ENCODE measurements at regions not wholly inside any gene's neighbourhood (a gene's known extent, or its start where the extent isn't known, plus 50 kb on each side); places are given as distances from the start of the nearest gene placed in this dataset.

- no peaks in the 10 kb centered on the region for H3K36me3 ChIP-seq
- no peak overlapping the region for H3K27ac ChIP-seq
- no peak for DNase-seq
- H3K9me3 ChIP-seq: no peaks in the 10 kb centered on the region
- no peaks in the 10 kb centered on the region for H3K4me1 ChIP-seq
- no peak for TF ChIP-seq CTCF (IDR thresholded peaks at IDR 0.05)
- no peaks in the 10 kb centered on the region for H3K27me3 ChIP-seq
- H3K4me3 ChIP-seq: no peak overlapping the region
- intact Hi-C loops (cut with DNase I; ENCODE audit: low total_unique reads): no loop called here
These were observed 111.7 kb upstream of the NR2F2 start for GRCh38 chr15:96218623-96219455.

GRCh38 chr15:96219681-96220080, 110.8 kb upstream of the NR2F2 start:
- Histone ChIP-seq H3K27ac (no peak overlapping the region), H3K27me3 (no peaks in the 10 kb centered on the region), H3K4me3 (no peak overlapping the region), H3K4me1 (no peaks in the 10 kb centered on the region), H3K36me3 (no peaks in the 10 kb centered on the region), H3K9me3 (no peaks in the 10 kb centered on the region)
- no peak for TF ChIP-seq CTCF (IDR thresholded peaks at IDR 0.05)
- DNase-seq: no peak
- intact Hi-C loops (cut with DNase I; ENCODE audit: low total_unique reads): no loop called here

GRCh38 chr15:96220657-96221056, 109.8 kb upstream of the NR2F2 start:
- H3K27me3 ChIP-seq: no peaks in the 10 kb centered on the region
- no peaks in the 10 kb centered on the region for H3K4me1 ChIP-seq
- intact Hi-C loops (cut with DNase I; ENCODE audit: low total_unique reads): no loop called here
- no peak for DNase-seq
- H3K9me3 ChIP-seq: no peaks in the 10 kb centered on the region
- H3K27ac ChIP-seq: no peak overlapping the region
- no peak for TF ChIP-seq CTCF (IDR thresholded peaks at IDR 0.05)
- no peak overlapping the region for H3K4me3 ChIP-seq
- no peaks in the 10 kb centered on the region for H3K36me3 ChIP-seq

- H3K27ac ChIP-seq: no peak overlapping the region
- H3K36me3 ChIP-seq: no peaks in the 10 kb centered on the region
- H3K27me3 ChIP-seq: no peaks in the 10 kb centered on the region
- DNase-seq: no peak
- intact Hi-C loops (cut with DNase I; ENCODE audit: low total_unique reads): no loop called here
- H3K4me1 ChIP-seq: no peaks in the 10 kb centered on the region
- no peak overlapping the region for H3K4me3 ChIP-seq
- no peak for TF ChIP-seq CTCF (IDR thresholded peaks at IDR 0.05)
- no peaks in the 10 kb centered on the region for H3K9me3 ChIP-seq
These were observed 107.5 kb upstream of the NR2F2 start for GRCh38 chr15:96222981-96223380.

- intact Hi-C loops (cut with DNase I; ENCODE audit: low total_unique reads): no loop called here
- Histone ChIP-seq H3K27ac (no peak overlapping the region), H3K4me3 (no peak overlapping the region), H3K36me3 (no peaks in the 10 kb centered on the region), H3K4me1 (no peaks in the 10 kb centered on the region), H3K27me3 (no peaks in the 10 kb centered on the region), H3K9me3 (no peaks in the 10 kb centered on the region)
- DNase-seq: no peak
- TF ChIP-seq CTCF (IDR thresholded peaks at IDR 0.05): no peak
These were observed 106.6 kb upstream of the NR2F2 start for GRCh38 chr15:96223939-96224338.
